ENCODE measurements at regions not wholly inside any gene's neighbourhood (a gene's known extent, or its start where the extent isn't known, plus 50 kb on each side); places are given as distances from the start of the nearest gene placed in this dataset.

DNA sequence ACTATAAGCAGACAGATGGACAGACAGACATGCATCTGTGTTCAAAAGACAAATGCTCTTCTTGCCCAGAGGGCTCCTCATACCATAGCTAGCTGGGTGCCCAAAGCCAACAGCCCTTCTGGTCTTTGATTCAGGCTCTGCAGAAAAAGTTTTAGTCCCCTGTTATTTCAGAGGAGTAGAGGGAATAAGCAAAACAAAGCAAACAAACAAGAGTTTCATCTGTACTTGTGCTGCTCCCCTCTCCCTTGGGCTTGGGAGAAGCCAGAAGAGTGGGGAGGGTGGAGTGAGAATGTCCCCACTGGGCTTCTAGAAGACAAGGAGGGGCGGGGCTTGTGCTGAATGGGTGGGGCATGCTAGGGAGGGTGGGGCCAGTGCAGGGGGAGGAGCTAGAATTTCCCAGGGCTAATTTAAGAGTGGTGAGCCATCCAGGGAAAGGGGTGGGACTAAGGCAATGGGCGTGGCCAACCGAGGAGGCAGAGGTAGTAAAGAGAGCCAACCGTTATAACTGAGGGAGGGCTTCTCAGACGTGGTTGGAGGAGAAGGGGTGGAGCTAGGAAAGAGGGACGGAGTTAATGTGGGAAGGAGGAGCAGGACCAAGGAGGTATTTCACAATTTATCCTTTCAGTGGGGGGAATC, 101.2 kb upstream of the MGMT start:
- Histone ChIP-seq H3K36me3 (ENCODE audit: insufficient read depth, low read length) (no peaks in the 10 kb centered on the region), H3K9me3 (ENCODE audit: low read length) (no peaks in the 10 kb centered on the region), H3K4me2 (ENCODE audit: low read length) (no peak overlapping the region), H3K27ac (ENCODE audit: low read length) (no peak overlapping the region), H3K9me2 (ENCODE audit: insufficient read depth, low read length) (no peaks in the 10 kb centered on the region), H3K27me3 (ENCODE audit: insufficient read depth, low read depth, low read length) (no peaks in the 10 kb centered on the region), H3F3A (ENCODE audit: insufficient read depth, low read length, poor library complexity, severe bottlenecking) (no peaks in the 10 kb centered on the region), H4K20me1 (ENCODE audit: insufficient read depth) (no peaks in the 10 kb centered on the region), H3K4me3 (ENCODE audit: low read length) (no peak overlapping the region), H3K79me2 (replicated peaks; ENCODE audit: insufficient read depth, low read length) (no peaks in the 10 kb centered on the region), H3K9ac (ENCODE audit: low read length) (no peak overlapping the region), H2AFZ (ENCODE audit: low read depth, low read length) (no peak overlapping the region)
- TF ChIP-seq TAF1 (IDR thresholded peaks at IDR 0.05; ENCODE audit: low read depth) (no peak), EP300 (conservative IDR thresholded peaks at IDR 0.05; ENCODE audit: poor library complexity, severe bottlenecking) (no peak), POLR2AphosphoS5 (IDR thresholded peaks at IDR 0.05) (no peak), RAD21 (conservative IDR thresholded peaks at IDR 0.05) (no peak), MXI1 (conservative IDR thresholded peaks at IDR 0.05; ENCODE audit: poor library complexity, severe bottlenecking) (no peak), SMC3 (conservative IDR thresholded peaks at IDR 0.05; ENCODE audit: poor library complexity) (no peak), EZH2 (IDR thresholded peaks at IDR 0.05; ENCODE audit: borderline replicate concordance, insufficient read depth, low read length, poor library complexity, severe bottlenecking) (no peak)
- TF ChIP-seq, protein P1, sequence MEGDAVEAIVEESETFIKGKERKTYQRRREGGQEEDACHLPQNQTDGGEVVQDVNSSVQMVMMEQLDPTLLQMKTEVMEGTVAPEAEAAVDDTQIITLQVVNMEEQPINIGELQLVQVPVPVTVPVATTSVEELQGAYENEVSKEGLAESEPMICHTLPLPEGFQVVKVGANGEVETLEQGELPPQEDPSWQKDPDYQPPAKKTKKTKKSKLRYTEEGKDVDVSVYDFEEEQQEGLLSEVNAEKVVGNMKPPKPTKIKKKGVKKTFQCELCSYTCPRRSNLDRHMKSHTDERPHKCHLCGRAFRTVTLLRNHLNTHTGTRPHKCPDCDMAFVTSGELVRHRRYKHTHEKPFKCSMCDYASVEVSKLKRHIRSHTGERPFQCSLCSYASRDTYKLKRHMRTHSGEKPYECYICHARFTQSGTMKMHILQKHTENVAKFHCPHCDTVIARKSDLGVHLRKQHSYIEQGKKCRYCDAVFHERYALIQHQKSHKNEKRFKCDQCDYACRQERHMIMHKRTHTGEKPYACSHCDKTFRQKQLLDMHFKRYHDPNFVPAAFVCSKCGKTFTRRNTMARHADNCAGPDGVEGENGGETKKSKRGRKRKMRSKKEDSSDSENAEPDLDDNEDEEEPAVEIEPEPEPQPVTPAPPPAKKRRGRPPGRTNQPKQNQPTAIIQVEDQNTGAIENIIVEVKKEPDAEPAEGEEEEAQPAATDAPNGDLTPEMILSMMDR (IDR thresholded peaks at IDR 0.05; ENCODE audit: poor library complexity, severe bottlenecking) = no peak
- TF ChIP-seq, protein P2, sequence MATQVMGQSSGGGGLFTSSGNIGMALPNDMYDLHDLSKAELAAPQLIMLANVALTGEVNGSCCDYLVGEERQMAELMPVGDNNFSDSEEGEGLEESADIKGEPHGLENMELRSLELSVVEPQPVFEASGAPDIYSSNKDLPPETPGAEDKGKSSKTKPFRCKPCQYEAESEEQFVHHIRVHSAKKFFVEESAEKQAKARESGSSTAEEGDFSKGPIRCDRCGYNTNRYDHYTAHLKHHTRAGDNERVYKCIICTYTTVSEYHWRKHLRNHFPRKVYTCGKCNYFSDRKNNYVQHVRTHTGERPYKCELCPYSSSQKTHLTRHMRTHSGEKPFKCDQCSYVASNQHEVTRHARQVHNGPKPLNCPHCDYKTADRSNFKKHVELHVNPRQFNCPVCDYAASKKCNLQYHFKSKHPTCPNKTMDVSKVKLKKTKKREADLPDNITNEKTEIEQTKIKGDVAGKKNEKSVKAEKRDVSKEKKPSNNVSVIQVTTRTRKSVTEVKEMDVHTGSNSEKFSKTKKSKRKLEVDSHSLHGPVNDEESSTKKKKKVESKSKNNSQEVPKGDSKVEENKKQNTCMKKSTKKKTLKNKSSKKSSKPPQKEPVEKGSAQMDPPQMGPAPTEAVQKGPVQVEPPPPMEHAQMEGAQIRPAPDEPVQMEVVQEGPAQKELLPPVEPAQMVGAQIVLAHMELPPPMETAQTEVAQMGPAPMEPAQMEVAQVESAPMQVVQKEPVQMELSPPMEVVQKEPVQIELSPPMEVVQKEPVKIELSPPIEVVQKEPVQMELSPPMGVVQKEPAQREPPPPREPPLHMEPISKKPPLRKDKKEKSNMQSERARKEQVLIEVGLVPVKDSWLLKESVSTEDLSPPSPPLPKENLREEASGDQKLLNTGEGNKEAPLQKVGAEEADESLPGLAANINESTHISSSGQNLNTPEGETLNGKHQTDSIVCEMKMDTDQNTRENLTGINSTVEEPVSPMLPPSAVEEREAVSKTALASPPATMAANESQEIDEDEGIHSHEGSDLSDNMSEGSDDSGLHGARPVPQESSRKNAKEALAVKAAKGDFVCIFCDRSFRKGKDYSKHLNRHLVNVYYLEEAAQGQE (IDR thresholded peaks at IDR 0.05; ENCODE audit: borderline replicate concordance) = no peak

DNA sequence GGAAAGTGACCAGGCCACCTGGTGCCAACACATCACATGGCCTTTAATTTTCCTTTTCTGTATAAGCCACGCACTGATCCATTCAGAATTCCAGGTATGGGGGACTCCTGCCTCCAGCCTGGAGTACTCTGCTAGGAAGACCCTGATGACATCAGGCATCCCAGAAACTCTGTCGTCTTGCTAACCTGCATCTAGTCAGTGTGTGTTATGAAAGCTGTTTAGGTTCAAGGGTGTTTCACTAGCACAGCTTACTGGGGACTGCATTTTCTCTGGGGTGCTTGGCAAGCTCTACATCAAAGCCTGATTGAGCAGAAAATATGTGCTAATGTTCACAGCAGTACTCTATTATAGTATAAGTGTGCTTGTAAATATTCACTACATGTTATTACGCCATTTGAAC, 100.6 kb upstream of the MGMT start:
- Histone ChIP-seq H4K20me1 (ENCODE audit: insufficient read depth) (no peaks in the 10 kb centered on the region), H3F3A (ENCODE audit: insufficient read depth, low read length, poor library complexity, severe bottlenecking) (no peaks in the 10 kb centered on the region), H3K27me3 (ENCODE audit: insufficient read depth, low read depth, low read length) (no peaks in the 10 kb centered on the region), H3K9ac (ENCODE audit: low read length) (no peak overlapping the region), H3K27ac (ENCODE audit: low read length) (no peak overlapping the region), H3K79me2 (replicated peaks; ENCODE audit: insufficient read depth, low read length) (no peaks in the 10 kb centered on the region), H3K4me2 (ENCODE audit: low read length) (no peak overlapping the region), H2AFZ (ENCODE audit: low read depth, low read length) (no peak overlapping the region), H3K36me3 (ENCODE audit: insufficient read depth, low read length) (no peaks in the 10 kb centered on the region), H3K4me3 (ENCODE audit: low read length) (no peak overlapping the region), H3K9me3 (ENCODE audit: low read length) (no peaks in the 10 kb centered on the region), H3K9me2 (ENCODE audit: insufficient read depth, low read length) (no peaks in the 10 kb centered on the region)
- TF ChIP-seq EP300 (conservative IDR thresholded peaks at IDR 0.05; ENCODE audit: poor library complexity, severe bottlenecking) = no peak
- TF ChIP-seq, protein P2 (IDR thresholded peaks at IDR 0.05; ENCODE audit: borderline replicate concordance) = no peak
- TF ChIP-seq SMC3 (conservative IDR thresholded peaks at IDR 0.05; ENCODE audit: poor library complexity) = no peak
- no peak for TF ChIP-seq MXI1 (conservative IDR thresholded peaks at IDR 0.05; ENCODE audit: poor library complexity, severe bottlenecking)
- no peak for TF ChIP-seq POLR2AphosphoS5 (IDR thresholded peaks at IDR 0.05)
- no peak for TF ChIP-seq RAD21 (conservative IDR thresholded peaks at IDR 0.05)
- TF ChIP-seq EZH2 (IDR thresholded peaks at IDR 0.05; ENCODE audit: borderline replicate concordance, insufficient read depth, low read length, poor library complexity, severe bottlenecking) = no peak
- no peak for TF ChIP-seq TAF1 (IDR thresholded peaks at IDR 0.05; ENCODE audit: low read depth)
- TF ChIP-seq, protein P1 (IDR thresholded peaks at IDR 0.05; ENCODE audit: poor library complexity, severe bottlenecking) = no peak
